ENCODE measurements at regions not wholly inside any gene's neighbourhood (a gene's known extent, or its start where the extent isn't known, plus 50 kb on each side); places are given as distances from the start of the nearest gene placed in this dataset.

DNA sequence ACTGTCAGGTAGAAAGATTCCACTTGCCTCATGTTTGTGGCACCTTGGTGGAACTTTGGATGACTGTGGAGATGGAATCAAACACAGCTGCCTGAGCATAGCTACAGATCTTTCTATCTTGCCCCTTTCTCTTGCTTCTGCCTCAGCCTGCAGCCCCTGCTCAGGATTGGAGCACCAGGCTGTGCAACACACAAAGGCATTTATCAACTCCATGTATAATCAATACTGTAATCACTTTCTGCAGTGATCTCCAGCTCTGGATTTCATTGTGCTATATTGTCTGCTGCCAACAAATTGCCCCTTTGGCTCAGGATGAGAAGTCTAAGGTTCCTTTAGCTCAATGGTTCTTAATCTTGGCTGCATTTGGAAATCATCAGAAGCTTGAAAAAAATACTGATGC is 86.3 kb upstream of the PRPS1 start:
- TF ChIP-seq, protein P1, sequence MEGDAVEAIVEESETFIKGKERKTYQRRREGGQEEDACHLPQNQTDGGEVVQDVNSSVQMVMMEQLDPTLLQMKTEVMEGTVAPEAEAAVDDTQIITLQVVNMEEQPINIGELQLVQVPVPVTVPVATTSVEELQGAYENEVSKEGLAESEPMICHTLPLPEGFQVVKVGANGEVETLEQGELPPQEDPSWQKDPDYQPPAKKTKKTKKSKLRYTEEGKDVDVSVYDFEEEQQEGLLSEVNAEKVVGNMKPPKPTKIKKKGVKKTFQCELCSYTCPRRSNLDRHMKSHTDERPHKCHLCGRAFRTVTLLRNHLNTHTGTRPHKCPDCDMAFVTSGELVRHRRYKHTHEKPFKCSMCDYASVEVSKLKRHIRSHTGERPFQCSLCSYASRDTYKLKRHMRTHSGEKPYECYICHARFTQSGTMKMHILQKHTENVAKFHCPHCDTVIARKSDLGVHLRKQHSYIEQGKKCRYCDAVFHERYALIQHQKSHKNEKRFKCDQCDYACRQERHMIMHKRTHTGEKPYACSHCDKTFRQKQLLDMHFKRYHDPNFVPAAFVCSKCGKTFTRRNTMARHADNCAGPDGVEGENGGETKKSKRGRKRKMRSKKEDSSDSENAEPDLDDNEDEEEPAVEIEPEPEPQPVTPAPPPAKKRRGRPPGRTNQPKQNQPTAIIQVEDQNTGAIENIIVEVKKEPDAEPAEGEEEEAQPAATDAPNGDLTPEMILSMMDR (IDR thresholded peaks at IDR 0.05), result no peak
- TF ChIP-seq SREBF2 (IDR thresholded peaks at IDR 0.05) (no peak), RAD21 (conservative IDR thresholded peaks at IDR 0.05 in 1 of 2, IDR thresholded peaks at IDR 0.05 in 1 of 2) (no peak), RCOR1 (IDR thresholded peaks at IDR 0.05; ENCODE audit: low read depth, low read length) (no peak), POLR2A (IDR thresholded peaks at IDR 0.05; ENCODE audit: low read length) (no peak), MAX (IDR thresholded peaks at IDR 0.05) (no peak), NR3C1 (IDR thresholded peaks at IDR 0.05) (no peak), ELK1 (IDR thresholded peaks at IDR 0.05; ENCODE audit: low read depth, low read length) (no peak), EP300 (IDR thresholded peaks at IDR 0.05) (no peak), MAZ (IDR thresholded peaks at IDR 0.05; ENCODE audit: borderline replicate concordance, low read depth, low read length) (no peak)
- TF ChIP-seq, protein P2, sequence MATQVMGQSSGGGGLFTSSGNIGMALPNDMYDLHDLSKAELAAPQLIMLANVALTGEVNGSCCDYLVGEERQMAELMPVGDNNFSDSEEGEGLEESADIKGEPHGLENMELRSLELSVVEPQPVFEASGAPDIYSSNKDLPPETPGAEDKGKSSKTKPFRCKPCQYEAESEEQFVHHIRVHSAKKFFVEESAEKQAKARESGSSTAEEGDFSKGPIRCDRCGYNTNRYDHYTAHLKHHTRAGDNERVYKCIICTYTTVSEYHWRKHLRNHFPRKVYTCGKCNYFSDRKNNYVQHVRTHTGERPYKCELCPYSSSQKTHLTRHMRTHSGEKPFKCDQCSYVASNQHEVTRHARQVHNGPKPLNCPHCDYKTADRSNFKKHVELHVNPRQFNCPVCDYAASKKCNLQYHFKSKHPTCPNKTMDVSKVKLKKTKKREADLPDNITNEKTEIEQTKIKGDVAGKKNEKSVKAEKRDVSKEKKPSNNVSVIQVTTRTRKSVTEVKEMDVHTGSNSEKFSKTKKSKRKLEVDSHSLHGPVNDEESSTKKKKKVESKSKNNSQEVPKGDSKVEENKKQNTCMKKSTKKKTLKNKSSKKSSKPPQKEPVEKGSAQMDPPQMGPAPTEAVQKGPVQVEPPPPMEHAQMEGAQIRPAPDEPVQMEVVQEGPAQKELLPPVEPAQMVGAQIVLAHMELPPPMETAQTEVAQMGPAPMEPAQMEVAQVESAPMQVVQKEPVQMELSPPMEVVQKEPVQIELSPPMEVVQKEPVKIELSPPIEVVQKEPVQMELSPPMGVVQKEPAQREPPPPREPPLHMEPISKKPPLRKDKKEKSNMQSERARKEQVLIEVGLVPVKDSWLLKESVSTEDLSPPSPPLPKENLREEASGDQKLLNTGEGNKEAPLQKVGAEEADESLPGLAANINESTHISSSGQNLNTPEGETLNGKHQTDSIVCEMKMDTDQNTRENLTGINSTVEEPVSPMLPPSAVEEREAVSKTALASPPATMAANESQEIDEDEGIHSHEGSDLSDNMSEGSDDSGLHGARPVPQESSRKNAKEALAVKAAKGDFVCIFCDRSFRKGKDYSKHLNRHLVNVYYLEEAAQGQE (IDR thresholded peaks at IDR 0.05), result no peak

Measured in A549 (cell line).